GM13977 (cell line): ENCODE measurements at regions not wholly inside any gene's neighbourhood (a gene's known extent, or its start where the extent isn't known, plus 50 kb on each side); places are given as distances from the start of the nearest gene placed in this dataset.

Experiments
- DNase-seq: peaks from one replicate; pipeline ENCODE4 v3.0.0; 2012; ENCODE audit warnings: low spot score
- in situ Hi-C: fragments of 300-500 bp; cut with MboI; formaldehyde crosslinking; loops from one replicate; pipeline ENCODE4 v1.12.0; 2022; ENCODE audit warnings: low sequenced_read_pairs, low pct_unique_long_range_greater_than_20kb, mixed read lengths, inconsistent platforms; ENCODE audit not compliant: unreplicated experiment
- TF ChIP-seq, protein P1 (sequence below): IDR thresholded peaks from 2 replicates; pipeline ENCODE4 v1.5.1; 2012; ENCODE audit warnings: mild to moderate bottlenecking, control low read depth; ENCODE audit not compliant: insufficient read depth; ENCODE audit errors: extremely low read depth, missing control alignments

DNA sequence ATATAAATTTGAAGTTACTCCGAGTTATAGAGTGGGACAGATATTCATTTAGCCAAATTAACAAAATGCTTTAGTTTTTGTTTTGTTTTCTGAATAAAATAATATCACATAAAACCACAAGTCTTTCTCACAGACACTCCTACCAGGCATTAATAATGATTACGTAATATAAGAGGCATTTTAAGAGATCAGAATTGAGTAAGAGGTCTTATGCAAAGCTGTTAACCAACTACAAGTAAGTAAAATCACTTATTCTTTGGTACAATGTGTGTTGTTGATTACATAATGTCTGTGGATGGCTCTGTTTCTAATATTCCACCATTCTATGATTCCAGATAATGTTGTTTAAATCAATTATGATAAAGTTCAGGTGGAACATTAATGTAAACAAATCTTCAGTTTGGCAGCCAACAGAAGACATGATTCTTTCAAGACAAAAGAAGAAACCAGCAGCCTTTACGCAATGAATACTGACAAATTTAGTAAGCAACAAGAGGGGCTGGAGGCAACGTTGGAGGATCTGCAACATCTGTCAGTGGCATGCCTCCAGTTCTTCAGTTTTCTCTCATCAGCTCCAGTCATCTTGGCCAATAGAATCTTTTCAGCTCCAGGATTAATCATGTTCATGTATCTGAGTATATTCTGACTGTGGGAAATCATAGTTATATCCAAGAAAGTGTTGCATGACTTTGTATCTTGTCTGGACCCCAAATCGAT is 403.8 kb downstream of the SLITRK5 start:
- in situ Hi-C loops, result no loop called here
- TF ChIP-seq, protein P1, sequence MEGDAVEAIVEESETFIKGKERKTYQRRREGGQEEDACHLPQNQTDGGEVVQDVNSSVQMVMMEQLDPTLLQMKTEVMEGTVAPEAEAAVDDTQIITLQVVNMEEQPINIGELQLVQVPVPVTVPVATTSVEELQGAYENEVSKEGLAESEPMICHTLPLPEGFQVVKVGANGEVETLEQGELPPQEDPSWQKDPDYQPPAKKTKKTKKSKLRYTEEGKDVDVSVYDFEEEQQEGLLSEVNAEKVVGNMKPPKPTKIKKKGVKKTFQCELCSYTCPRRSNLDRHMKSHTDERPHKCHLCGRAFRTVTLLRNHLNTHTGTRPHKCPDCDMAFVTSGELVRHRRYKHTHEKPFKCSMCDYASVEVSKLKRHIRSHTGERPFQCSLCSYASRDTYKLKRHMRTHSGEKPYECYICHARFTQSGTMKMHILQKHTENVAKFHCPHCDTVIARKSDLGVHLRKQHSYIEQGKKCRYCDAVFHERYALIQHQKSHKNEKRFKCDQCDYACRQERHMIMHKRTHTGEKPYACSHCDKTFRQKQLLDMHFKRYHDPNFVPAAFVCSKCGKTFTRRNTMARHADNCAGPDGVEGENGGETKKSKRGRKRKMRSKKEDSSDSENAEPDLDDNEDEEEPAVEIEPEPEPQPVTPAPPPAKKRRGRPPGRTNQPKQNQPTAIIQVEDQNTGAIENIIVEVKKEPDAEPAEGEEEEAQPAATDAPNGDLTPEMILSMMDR, result no peak
- DNase-seq, result no peak

DNA sequence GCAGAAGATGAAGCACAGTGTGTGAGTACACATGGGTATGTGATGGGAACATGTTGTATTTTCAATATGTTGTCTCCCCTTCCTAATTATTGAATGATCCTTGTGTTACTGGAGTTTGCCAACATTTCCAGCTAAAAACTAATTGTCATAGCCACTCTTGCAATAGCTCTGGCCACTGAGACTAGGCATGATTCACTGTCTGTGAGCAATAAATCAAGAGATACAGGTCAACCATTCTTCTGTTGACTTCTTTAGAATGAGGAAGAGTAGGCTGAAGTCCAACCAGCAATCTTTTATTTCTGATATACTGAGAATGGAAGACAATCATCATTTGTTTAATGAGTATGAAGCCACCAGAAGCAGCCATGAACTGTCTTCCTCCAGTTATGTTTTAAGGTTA is 413.9 kb downstream of the SLITRK5 start:
- TF ChIP-seq, protein P1, result no peak
- in situ Hi-C loops, result no loop called here
- no peak for DNase-seq

DNA sequence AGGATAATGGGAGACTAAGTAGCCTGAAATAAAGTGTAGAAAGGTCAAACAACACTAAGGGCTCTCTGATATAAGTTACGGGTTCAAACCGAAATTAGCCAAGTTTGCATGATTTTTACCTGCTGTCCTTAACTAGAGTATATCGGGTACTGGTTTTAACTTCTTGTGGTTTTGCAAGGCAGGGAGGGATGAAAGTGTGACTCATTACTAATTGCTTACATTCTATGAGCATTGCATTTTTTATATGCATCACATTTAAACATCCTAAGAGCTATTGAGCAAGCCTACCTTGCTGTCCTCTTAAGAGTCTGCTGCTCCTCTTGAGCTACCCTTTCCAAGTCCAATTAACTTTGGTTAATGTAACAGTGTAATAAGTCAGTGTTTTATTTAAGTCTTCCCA is 415.4 kb downstream of the SLITRK5 start:
- TF ChIP-seq, protein P1, result no peak
- in situ Hi-C loops, result no loop called here
- DNase-seq, result no peak

DNA sequence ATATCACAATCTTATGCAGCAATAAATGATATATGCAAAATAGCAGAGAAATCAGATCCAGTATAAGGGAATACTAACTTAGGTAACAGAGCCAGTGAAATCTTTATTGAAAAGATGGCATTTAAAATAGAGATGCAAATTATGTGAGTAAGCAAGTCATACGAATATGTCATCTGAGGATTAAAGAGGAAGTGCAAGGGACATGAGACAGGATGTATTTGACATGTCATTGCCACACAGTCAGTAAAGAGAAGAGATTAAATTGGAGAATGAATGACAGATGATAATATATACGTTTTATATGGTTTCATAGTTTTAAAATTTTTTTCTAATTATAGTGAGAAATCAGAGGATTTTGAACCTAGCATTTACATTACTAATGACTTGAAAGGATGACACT is 426.4 kb downstream of the SLITRK5 start:
- in situ Hi-C loops, result no loop called here
- TF ChIP-seq, protein P1, result no peak
- DNase-seq, result no peak

DNA sequence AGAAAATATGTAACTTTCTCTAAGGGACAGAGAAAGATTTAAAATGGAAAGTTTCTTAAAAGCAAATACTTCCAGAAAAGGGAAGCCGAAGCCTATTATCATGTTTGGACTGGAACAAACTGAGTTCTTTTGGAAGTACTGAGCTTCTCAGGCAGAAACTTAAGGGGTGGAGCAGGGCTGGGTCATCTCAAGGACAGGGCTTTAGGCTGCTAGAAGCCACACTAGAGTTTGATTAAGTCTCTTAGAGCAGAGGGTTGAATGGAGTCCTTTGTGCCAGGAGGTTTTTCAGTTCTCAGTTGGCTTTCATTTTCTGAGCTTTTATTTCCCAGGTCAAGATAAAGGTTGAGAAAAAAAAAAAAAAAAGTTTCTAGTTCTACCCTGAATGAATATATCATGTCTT is 432.7 kb downstream of the SLITRK5 start:
- no peak for DNase-seq
- TF ChIP-seq, protein P1, result no peak
- in situ Hi-C loops, result no loop called here

DNA sequence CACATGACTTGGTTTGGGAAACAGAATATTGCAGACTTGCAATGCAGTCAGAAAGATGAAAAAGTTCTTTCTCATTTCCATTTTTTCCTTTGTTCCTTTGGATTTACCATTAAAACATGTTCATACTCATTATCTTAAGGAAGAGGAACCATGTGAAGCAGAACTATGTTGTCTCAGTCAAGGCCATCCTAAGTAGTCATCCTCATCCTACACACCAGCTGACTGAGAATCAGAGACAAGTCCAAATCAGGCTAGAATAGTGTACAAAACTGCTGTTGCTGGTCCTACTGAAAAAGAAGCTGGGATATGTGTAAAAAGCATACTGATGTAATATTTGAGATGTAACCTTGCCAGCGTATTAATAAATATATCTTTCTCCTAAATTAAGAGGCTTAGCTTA is 433.4 kb downstream of the SLITRK5 start:
- TF ChIP-seq, protein P1, result no peak
- in situ Hi-C loops, result no loop called here
- no peak for DNase-seq
